Keratinocyte (primary cell): ENCODE measurements at regions not wholly inside any gene's neighbourhood (a gene's known extent, or its start where the extent isn't known, plus 50 kb on each side); places are given as distances from the start of the nearest gene placed in this dataset.

Experiments used
- DNase-seq: peaks from one replicate; pipeline ENCODE4 v3.0.0-alpha.2; 2011; ENCODE audit warnings: low read depth, missing footprints, low spot score
- FAIRE-seq: peaks from 2 replicates; lab custom pipeline; 2011; peaks lifted over from hg19 to GRCh38; lab: Jason Lieb, UNC
- H2AFZ ChIP-seq: 2 replicates; pipeline ENCODE4 v1.6.0; 2012; ENCODE audit warnings: low read length, control low read depth, inconsistent platforms; ENCODE audit not compliant: control insufficient read depth
- H3K27ac ChIP-seq: 2 replicates; pipeline ENCODE4 v1.5.1; 2011; ENCODE audit warnings: low read length; ENCODE audit not compliant: control insufficient read depth, insufficient read depth
- H3K27me3 ChIP-seq: 3 replicates; pipeline ENCODE4 v1.6.0; 2011; ENCODE audit warnings: low read length; ENCODE audit not compliant: control insufficient read depth, insufficient read depth; ENCODE audit errors: extremely low read depth
- H3K36me3 ChIP-seq, 2 experiments: 2 replicates in 1 of 2; 3 replicates in 1 of 2; pipeline ENCODE4 v1.5.1; 2011; ENCODE audit warnings: low read length in 2 of 2, mild to moderate bottlenecking in 1 of 2; ENCODE audit not compliant: control insufficient read depth in 2 of 2, insufficient read depth in 2 of 2; ENCODE audit errors: extremely low read depth in 1 of 2
- H3K4me1 ChIP-seq: 3 replicates; pipeline ENCODE4 v1.5.1; 2011; ENCODE audit warnings: low read length; ENCODE audit not compliant: control insufficient read depth, insufficient read depth; ENCODE audit errors: extremely low read depth
- H3K4me2 ChIP-seq: 3 replicates; pipeline ENCODE4 v1.6.0; 2011; ENCODE audit warnings: low read depth, low read length; ENCODE audit not compliant: control insufficient read depth, insufficient read depth; ENCODE audit errors: extremely low read depth
- H3K4me3 ChIP-seq, 3 experiments: fragments of 200-600 bp in 1 of 3; sonication (generic) in 1 of 3; 2 replicates in 2 of 3; 3 replicates in 1 of 3; pipeline ENCODE4 v1.5.1; 2011 to 2016; ENCODE audit warnings: low read length in 3 of 3, mild to moderate bottlenecking in 3 of 3, control low read depth in 2 of 3, inconsistent platforms in 1 of 3, low read depth in 1 of 3, mixed read lengths in 1 of 3, mixed run types in 1 of 3, moderate library complexity in 1 of 3; ENCODE audit not compliant: control insufficient read depth in 2 of 3, insufficient read depth in 2 of 3; ENCODE audit errors: extremely low read depth in 1 of 3
- H3K79me2 ChIP-seq: 2 replicates; pipeline ENCODE4 v1.6.0; 2012; ENCODE audit warnings: low read length; ENCODE audit not compliant: control insufficient read depth, insufficient read depth
- H3K9ac ChIP-seq: 3 replicates; pipeline ENCODE4 v1.6.0; 2011; ENCODE audit warnings: low read length; ENCODE audit not compliant: control insufficient read depth, insufficient read depth; ENCODE audit errors: extremely low read depth
- H3K9me1 ChIP-seq: 3 replicates; pipeline ENCODE4 v1.6.0; 2011; ENCODE audit warnings: low read length; ENCODE audit not compliant: control insufficient read depth, insufficient read depth; ENCODE audit errors: extremely low read depth
- H3K9me3 ChIP-seq: 2 replicates; pipeline ENCODE4 v1.5.1; 2012; ENCODE audit warnings: low read depth, low read length; ENCODE audit not compliant: control insufficient read depth
- H4K20me1 ChIP-seq: 3 replicates; pipeline ENCODE4 v1.6.0; 2011; ENCODE audit warnings: low read length; ENCODE audit not compliant: control insufficient read depth, insufficient read depth; ENCODE audit errors: extremely low read depth
- CTCF ChIP-seq, 3 experiments: IDR thresholded peaks in 1 of 3; conservative IDR thresholded peaks in 1 of 3; optimal IDR thresholded peaks in 1 of 3; 2 replicates in 2 of 3; 3 replicates in 1 of 3; pipeline versions ENCODE3 to v1.5.1; 2011; ENCODE audit warnings: low read length in 3 of 3, mild to moderate bottlenecking in 3 of 3, moderate library complexity in 2 of 3, control low read depth in 1 of 3, inconsistent platforms in 1 of 3; ENCODE audit not compliant: insufficient read depth in 2 of 3; ENCODE audit errors: extremely low read depth in 1 of 3
- EZH2 ChIP-seq: IDR thresholded peaks from one replicate; pipeline ENCODE4 v1.6.1; 2012; ENCODE audit warnings: inconsistent platforms, mild to moderate bottlenecking, low read length, moderate library complexity
- dilution Hi-C: fragments of 300-500 bp; cut with MboI; formaldehyde crosslinking; loops from one replicate; pipeline ENCODE4 v1.7.0; 2020; ENCODE audit warnings: low sequenced_read_pairs; ENCODE audit not compliant: extremely low pct_ligation_motif_present

- H3K27ac ChIP-seq, result no peak overlapping the region
- H3K4me3 ChIP-seq, result no peak overlapping the region
- H3K27me3 ChIP-seq, result peaks cover 10% of the 10 kb centered on the region
- FAIRE-seq (no peak), DNase-seq (no peak)
- H3K79me2 ChIP-seq, result no peaks in the 10 kb centered on the region
- no peak overlapping the region for H3K4me2 ChIP-seq
- no peaks in the 10 kb centered on the region for H3K9me3 ChIP-seq
- H3K4me1 ChIP-seq, result no peaks in the 10 kb centered on the region
- H3K9ac ChIP-seq, result no peak overlapping the region
- H2AFZ ChIP-seq, result no peak overlapping the region
- dilution Hi-C loops, result no loop called here
- H4K20me1 ChIP-seq, result no peaks in the 10 kb centered on the region
- TF ChIP-seq CTCF (optimal IDR thresholded peaks at IDR 0.05 in 1 of 3, IDR thresholded peaks at IDR 0.05 in 1 of 3, conservative IDR thresholded peaks at IDR 0.05 in 1 of 3; ENCODE audit: extremely low read depth in 1 of 3, insufficient read depth in 2 of 3, low read length in 3 of 3), result peak in 1 of 3 experiments; percentile 44
- TF ChIP-seq EZH2, result no peak
- no peaks in the 10 kb centered on the region for H3K36me3 ChIP-seq
- H3K9me1 ChIP-seq, result no peaks in the 10 kb centered on the region
Measured at GRCh38 chr11:134014511-134014910, 54.4 kb upstream of the JAM3 start.

- H3K4me2 ChIP-seq, result no peak overlapping the region
- H2AFZ ChIP-seq, result no peak overlapping the region
- no peak overlapping the region for H3K4me3 ChIP-seq
- H3K36me3 ChIP-seq, result no peaks in the 10 kb centered on the region
- H3K79me2 ChIP-seq, result no peaks in the 10 kb centered on the region
- no peak for DNase-seq
- dilution Hi-C loops, result no loop called here
- no peak overlapping the region for H3K27ac ChIP-seq
- no peaks in the 10 kb centered on the region for H3K4me1 ChIP-seq
- H3K27me3 ChIP-seq, result peaks cover 10% of the 10 kb centered on the region
- H4K20me1 ChIP-seq, result no peaks in the 10 kb centered on the region
- no peaks in the 10 kb centered on the region for H3K9me3 ChIP-seq
- TF ChIP-seq EZH2 (no peak), CTCF (optimal IDR thresholded peaks at IDR 0.05 in 1 of 3, IDR thresholded peaks at IDR 0.05 in 1 of 3, conservative IDR thresholded peaks at IDR 0.05 in 1 of 3; ENCODE audit: extremely low read depth in 1 of 3, insufficient read depth in 2 of 3, low read length in 3 of 3) (no peak)
- no peak overlapping the region for H3K9ac ChIP-seq
- H3K9me1 ChIP-seq, result no peaks in the 10 kb centered on the region
- FAIRE-seq, result no peak
Measured at GRCh38 chr11:134015556-134015955, 53.3 kb upstream of the JAM3 start.
